ENCODE measurements at regions not wholly inside any gene's neighbourhood (a gene's known extent, or its start where the extent isn't known, plus 50 kb on each side); places are given as distances from the start of the nearest gene placed in this dataset.

GRCh38 chr5:13045897-13046551, 898.5 kb downstream of the DNAH5 start:
- CTCF ChIA-PET (ENCODE audit: partially characterized antibody): no interaction called here
- Histone ChIP-seq H3K79me1 (ENCODE audit: low read depth, low read length) (no peaks in the 10 kb centered on the region), H2BK15ac (ENCODE audit: low read length) (no peak overlapping the region), H3K27me3 (replicated peaks in 1 of 4; ENCODE audit: control insufficient read depth in 3 of 4, extremely low read depth in 1 of 4, insufficient read depth in 3 of 4, low read length in 3 of 4) (no peaks in the 10 kb centered on the region), H4K91ac (replicated peaks; ENCODE audit: insufficient read length, low read length) (no peak overlapping the region), H3K23me2 (ENCODE audit: low read depth, low read length) (no peaks in the 10 kb centered on the region), H3K4ac (replicated peaks; ENCODE audit: insufficient read length, low read depth, low read length) (no peak overlapping the region), H2BK20ac (ENCODE audit: low read length) (no peak overlapping the region), H3K27ac (ENCODE audit: low read depth, low read length) (no peak overlapping the region), H3K4me1 (replicated peaks in 1 of 4; ENCODE audit: control insufficient read depth in 3 of 4, insufficient read depth in 4 of 4, low read length in 3 of 4) (peaks cover 0 to 3% (median 0%) of the 10 kb centered on the region in 4 experiments; a peak in 2 of 7 replicates), H2BK120ac (replicated peaks; ENCODE audit: low read depth, low read length) (no peak overlapping the region), H3K56ac (replicated peaks; ENCODE audit: insufficient read length, low read depth, low read length) (no peak overlapping the region), H4K20me1 (replicated peaks in 1 of 2; ENCODE audit: control insufficient read depth in 1 of 2, insufficient read depth in 2 of 2, low read length in 2 of 2) (no peaks in the 10 kb centered on the region), H3K9me3 (ENCODE audit: insufficient read depth in 2 of 2, low read depth in 1 of 2, low read length in 1 of 2) (peaks cover 3 to 5% of the 10 kb centered on the region in 2 experiments; a peak in 1 of 4 replicates), H2AK5ac (ENCODE audit: low read depth, low read length) (no peak overlapping the region), H3K14ac (ENCODE audit: insufficient read length) (no peak overlapping the region), H3K18ac (ENCODE audit: extremely low read depth, low read length) (no peak overlapping the region), H2BK12ac (ENCODE audit: low read depth, low read length) (peak overlapping the region; percentile 12; the same call in 1 of the 2 replicates), H3K4me3 (ENCODE audit: extremely low read depth in 1 of 4, insufficient read depth in 2 of 4, low read depth in 3 of 4, low read length in 4 of 4) (no peak overlapping the region), H2AFZ (ENCODE audit: low read length) (no peak overlapping the region), H3K23ac (ENCODE audit: insufficient read length) (no peak overlapping the region), H2BK5ac (ENCODE audit: low read depth, low read length) (no peak overlapping the region), H3K79me2 (ENCODE audit: control insufficient read depth in 1 of 2, insufficient read depth in 2 of 2, low read length in 2 of 2) (no peaks in the 10 kb centered on the region), H4K8ac (ENCODE audit: extremely low read depth, insufficient read depth, low read length) (no peak overlapping the region), H3K4me2 (ENCODE audit: insufficient read depth in 1 of 2, low read depth in 2 of 2, low read length in 2 of 2) (no peak overlapping the region; a peak in 2 of 4 replicates), H3K36me3 (ENCODE audit: control insufficient read depth in 2 of 4, insufficient read depth in 4 of 4, low read length in 3 of 4) (no peaks in the 10 kb centered on the region), H3K9ac (replicated peaks in 1 of 4; ENCODE audit: extremely low read depth in 1 of 4, low read depth in 3 of 4, low read length in 3 of 4) (no peak overlapping the region), H4K5ac (ENCODE audit: insufficient read length, low read depth, low read length) (peak overlapping the region; percentile 19)
- DNase-seq (ENCODE audit: low read depth in 1 of 2, low spot score in 2 of 2) (no peak), FAIRE-seq (no peak)
- TF ChIP-seq BCL11A (IDR thresholded peaks at IDR 0.05; ENCODE audit: low read depth in 2 of 2, low read length in 2 of 2) (no peak), TAF7 (optimal IDR thresholded peaks at IDR 0.05; ENCODE audit: borderline replicate concordance, low read depth, low read length) (no peak), RNF2 (IDR thresholded peaks at IDR 0.05; ENCODE audit: borderline replicate concordance, low read depth, low read length, missing control alignments, poor library complexity, severe bottlenecking) (no peak), TEAD4 (IDR thresholded peaks at IDR 0.05; ENCODE audit: low read depth, low read length) (no peak), SRF (IDR thresholded peaks at IDR 0.05; ENCODE audit: low read depth, low read length) (no peak), EP300 (IDR thresholded peaks at IDR 0.05; ENCODE audit: borderline replicate concordance in 1 of 2, low read depth in 2 of 2, low read length in 2 of 2) (no peak)
- POLR2A ChIA-PET (ENCODE audit: partially characterized antibody): no interaction called here
- WGBS, 2 experiments (ENCODE audit: extremely low coverage in 1 of 2, insufficient coverage in 1 of 2, insufficient read length in 1 of 2, insufficient replicate concordance in 2 of 2, low coverage in 1 of 2, low lambda C conversion rate in 2 of 2, missing lambda C conversion rate in 1 of 2): 88% methylated on average over 3 of the region's 3 CpGs; no CpG with 5 or more reads in 1 of the 2 experiments

Data from H1 (cell line).